ENCODE measurements at regions not wholly inside any gene's neighbourhood (a gene's known extent, or its start where the extent isn't known, plus 50 kb on each side); places are given as distances from the start of the nearest gene placed in this dataset.

DNA sequence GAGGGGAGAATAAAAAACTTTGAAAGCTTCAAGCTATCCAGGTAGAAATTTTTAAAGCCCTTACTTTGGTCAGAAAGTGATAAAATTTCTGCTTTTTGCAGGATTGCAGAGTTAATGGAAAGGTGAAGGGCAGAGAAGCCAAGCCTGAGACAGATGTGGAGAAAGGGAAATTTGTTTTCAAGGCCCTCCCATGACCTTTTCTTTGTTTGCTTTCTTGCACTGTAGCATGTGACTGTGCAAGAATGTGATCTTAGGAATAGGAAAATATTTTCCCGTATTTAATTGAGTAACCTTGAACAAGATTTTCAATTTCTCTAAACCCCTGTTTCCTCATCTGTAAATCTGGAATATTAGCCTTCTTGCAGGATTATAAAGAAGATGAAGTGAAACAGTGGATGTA lies 307.2 kb downstream of the PPARGC1A start:
- Histone ChIP-seq H3K56ac (ENCODE audit: extremely low read depth, insufficient read depth, low read length) (no peak overlapping the region), H3K9me3 (ENCODE audit: control insufficient read depth, insufficient read depth, low read length) (no peaks in the 10 kb centered on the region), H3K27me3 (ENCODE audit: control insufficient read depth, insufficient read depth, low read length) (no peaks in the 10 kb centered on the region), H4K20me1 (ENCODE audit: insufficient read depth, low read length) (no peaks in the 10 kb centered on the region), H2AK5ac (ENCODE audit: low read depth, low read length) (no peak overlapping the region), H3K4me1 (ENCODE audit: control insufficient read depth, insufficient read depth, low read length) (no peaks in the 10 kb centered on the region), H3K9me1 (ENCODE audit: insufficient read depth, low read length) (no peaks in the 10 kb centered on the region), H2AFZ (replicated peaks; ENCODE audit: low read length, poor library complexity) (no peak overlapping the region), H3K4me3 (ENCODE audit: insufficient read depth, low read depth, low read length) (no peak overlapping the region), H3K27ac (ENCODE audit: insufficient read depth, low read length) (no peak overlapping the region), H3K36me3 (ENCODE audit: control insufficient read depth, insufficient read depth, low read length) (no peaks in the 10 kb centered on the region), H2BK15ac (ENCODE audit: low read depth, low read length) (no peak overlapping the region), H3K23ac (ENCODE audit: low read depth, low read length) (no peak overlapping the region), H2BK20ac (ENCODE audit: low read depth, low read length) (no peak overlapping the region), H4K5ac (ENCODE audit: low read depth, low read length) (no peak overlapping the region), H3K14ac (replicated peaks; ENCODE audit: low read depth, low read length) (no peak overlapping the region), H3K9ac (ENCODE audit: low read depth, low read length) (no peak overlapping the region), H3K18ac (ENCODE audit: low read depth, low read length) (no peak overlapping the region), H2BK120ac (ENCODE audit: low read depth, low read length) (no peak overlapping the region), H3K4me2 (ENCODE audit: low read depth, low read length) (no peak overlapping the region), H2BK5ac (ENCODE audit: low read depth, low read length, poor library complexity, severe bottlenecking) (no peak overlapping the region), H4K8ac (ENCODE audit: low read depth in 2 of 2, low read length in 2 of 2) (no peak overlapping the region), H4K91ac (ENCODE audit: insufficient read depth, low read depth, low read length) (no peak overlapping the region), H2AK9ac (replicated peaks; ENCODE audit: low read depth, low read length, poor library complexity) (no peak overlapping the region), H3K4ac (ENCODE audit: low read depth, low read length) (no peak overlapping the region), H3K79me1 (ENCODE audit: low read depth in 1 of 2, low read length in 2 of 2) (no peaks in the 10 kb centered on the region)
- no TSS peak for BruUV-seq (replicated peaks)
- intact Hi-C loops (cut with micrococcal nuclease) = no loop called here
- dilution Hi-C loops (cut with HindIII; ENCODE audit: low sequenced_read_pairs, unreplicated experiment) = no loop called here
- DNase-seq (no peak), ATAC-seq (ENCODE audit: low read depth) (no peak)
- no CpG with 5 or more reads among the region's 1 CpG for WGBS, 2 experiments (ENCODE audit: extremely low coverage in 2 of 2, insufficient read length in 1 of 2)
- POLR2A ChIA-PET (ENCODE audit: unreplicated experiment) = no interaction called here
- TF ChIP-seq CHD1 (IDR thresholded peaks at IDR 0.05; ENCODE audit: low read depth, low read length) (no peak), CEBPB (IDR thresholded peaks at IDR 0.05; ENCODE audit: low read depth, low read length) (no peak), BHLHE40 (IDR thresholded peaks at IDR 0.05; ENCODE audit: low read depth, low read length) (no peak), RAD21 (IDR thresholded peaks at IDR 0.05; ENCODE audit: low read length) (no peak), SMC3 (IDR thresholded peaks at IDR 0.05; ENCODE audit: low read depth, low read length) (no peak), POLR2A (IDR thresholded peaks at IDR 0.05; ENCODE audit: low read depth, low read length) (no peak), RCOR1 (IDR thresholded peaks at IDR 0.05; ENCODE audit: insufficient replicate concordance, low read length) (no peak), MXI1 (IDR thresholded peaks at IDR 0.05; ENCODE audit: borderline replicate concordance, low read depth, low read length) (no peak), FOS (IDR thresholded peaks at IDR 0.05; ENCODE audit: low read depth, low read length) (no peak), MAZ (IDR thresholded peaks at IDR 0.05; ENCODE audit: borderline replicate concordance, low read depth, low read length) (no peak), ELK1 (IDR thresholded peaks at IDR 0.05; ENCODE audit: borderline replicate concordance, low read depth, low read length) (no peak), RFX5 (IDR thresholded peaks at IDR 0.05; ENCODE audit: low read depth, low read length) (no peak), MAFK (IDR thresholded peaks at IDR 0.05; ENCODE audit: low read depth, low read length) (no peak)
- TF ChIP-seq, protein P1, sequence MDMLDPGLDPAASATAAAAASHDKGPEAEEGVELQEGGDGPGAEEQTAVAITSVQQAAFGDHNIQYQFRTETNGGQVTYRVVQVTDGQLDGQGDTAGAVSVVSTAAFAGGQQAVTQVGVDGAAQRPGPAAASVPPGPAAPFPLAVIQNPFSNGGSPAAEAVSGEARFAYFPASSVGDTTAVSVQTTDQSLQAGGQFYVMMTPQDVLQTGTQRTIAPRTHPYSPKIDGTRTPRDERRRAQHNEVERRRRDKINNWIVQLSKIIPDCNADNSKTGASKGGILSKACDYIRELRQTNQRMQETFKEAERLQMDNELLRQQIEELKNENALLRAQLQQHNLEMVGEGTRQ (IDR thresholded peaks at IDR 0.05; ENCODE audit: low read depth, low read length) = no peak
- TF ChIP-seq, protein P2, sequence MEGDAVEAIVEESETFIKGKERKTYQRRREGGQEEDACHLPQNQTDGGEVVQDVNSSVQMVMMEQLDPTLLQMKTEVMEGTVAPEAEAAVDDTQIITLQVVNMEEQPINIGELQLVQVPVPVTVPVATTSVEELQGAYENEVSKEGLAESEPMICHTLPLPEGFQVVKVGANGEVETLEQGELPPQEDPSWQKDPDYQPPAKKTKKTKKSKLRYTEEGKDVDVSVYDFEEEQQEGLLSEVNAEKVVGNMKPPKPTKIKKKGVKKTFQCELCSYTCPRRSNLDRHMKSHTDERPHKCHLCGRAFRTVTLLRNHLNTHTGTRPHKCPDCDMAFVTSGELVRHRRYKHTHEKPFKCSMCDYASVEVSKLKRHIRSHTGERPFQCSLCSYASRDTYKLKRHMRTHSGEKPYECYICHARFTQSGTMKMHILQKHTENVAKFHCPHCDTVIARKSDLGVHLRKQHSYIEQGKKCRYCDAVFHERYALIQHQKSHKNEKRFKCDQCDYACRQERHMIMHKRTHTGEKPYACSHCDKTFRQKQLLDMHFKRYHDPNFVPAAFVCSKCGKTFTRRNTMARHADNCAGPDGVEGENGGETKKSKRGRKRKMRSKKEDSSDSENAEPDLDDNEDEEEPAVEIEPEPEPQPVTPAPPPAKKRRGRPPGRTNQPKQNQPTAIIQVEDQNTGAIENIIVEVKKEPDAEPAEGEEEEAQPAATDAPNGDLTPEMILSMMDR (conservative IDR thresholded peaks at IDR 0.05; ENCODE audit: low read depth, low read length) = no peak
- in situ Hi-C loops (cut with MboI; ENCODE audit: low sequenced_read_pairs) = no loop called here
- CTCF ChIA-PET = no interaction called here
